H9 (cell line): ENCODE measurements at regions not wholly inside any gene's neighbourhood (a gene's known extent, or its start where the extent isn't known, plus 50 kb on each side); places are given as distances from the start of the nearest gene placed in this dataset.

Experiments used
- DNase-seq: peaks from one replicate; pipeline ENCODE4 v3.0.0-alpha.2; 2017
- H2AFZ ChIP-seq: one replicate; pipeline ENCODE4 v1.6.1; 2013; ENCODE audit warnings: mild to moderate bottlenecking, low read length, control low read depth, moderate library complexity
- H2AK5ac ChIP-seq: 2 replicates; pipeline ENCODE4 v1.6.1; 2013; ENCODE audit warnings: low read length, control low read depth, mixed read lengths; ENCODE audit not compliant: insufficient read length
- H2BK120ac ChIP-seq: one replicate; pipeline ENCODE4 v1.6.1; 2013; ENCODE audit warnings: low read depth, mild to moderate bottlenecking, low read length, control low read depth, inconsistent platforms; ENCODE audit not compliant: poor library complexity, severe bottlenecking
- H2BK12ac ChIP-seq: 2 replicates; pipeline ENCODE4 v1.6.1; 2013; ENCODE audit warnings: low read length, control low read depth, mixed read lengths, low read depth; ENCODE audit not compliant: insufficient read length
- H2BK15ac ChIP-seq: 2 replicates; pipeline ENCODE4 v1.6.1; 2013; ENCODE audit warnings: low read depth, low read length, control low read depth
- H2BK20ac ChIP-seq: one replicate; pipeline ENCODE4 v1.6.1; 2013; ENCODE audit warnings: low read depth, mild to moderate bottlenecking, low read length, control low read depth, inconsistent platforms; ENCODE audit not compliant: poor library complexity, severe bottlenecking
- H2BK5ac ChIP-seq: 2 replicates; pipeline ENCODE4 v1.6.1; 2013; ENCODE audit warnings: low read length, control low read depth, mixed read lengths; ENCODE audit not compliant: insufficient read length
- H3K14ac ChIP-seq: 2 replicates; pipeline ENCODE4 v1.6.1; 2013; ENCODE audit warnings: low read length, control low read depth; ENCODE audit not compliant: insufficient read depth
- H3K18ac ChIP-seq: 2 replicates; pipeline ENCODE4 v1.6.1; 2013; ENCODE audit warnings: low read depth, mild to moderate bottlenecking, mixed read lengths, low read length, control low read depth; ENCODE audit not compliant: insufficient read length
- H3K23ac ChIP-seq: 2 replicates; pipeline ENCODE4 v1.6.1; 2013; ENCODE audit warnings: low read length, control low read depth, mixed read lengths, low read depth; ENCODE audit not compliant: insufficient read length
- H3K23me2 ChIP-seq: 2 replicates; pipeline ENCODE4 v1.6.1; 2013; ENCODE audit warnings: low read depth, mild to moderate bottlenecking, mixed read lengths, low read length, control low read depth; ENCODE audit not compliant: insufficient read length, poor library complexity, severe bottlenecking
- H3K27ac ChIP-seq: 2 replicates; pipeline ENCODE4 v1.5.1; 2013; ENCODE audit warnings: low read length, control low read depth, mixed read lengths, low read depth; ENCODE audit not compliant: insufficient read length
- H3K27me3 ChIP-seq: 2 replicates; pipeline ENCODE4 v1.6.1; 2013; ENCODE audit warnings: low read length, control low read depth, inconsistent platforms; ENCODE audit not compliant: insufficient read depth
- H3K4ac ChIP-seq: 2 replicates; pipeline ENCODE4 v1.6.1; 2013; ENCODE audit warnings: low read depth, mild to moderate bottlenecking, control low read depth, inconsistent platforms, low read length, moderate library complexity
- H3K4me1 ChIP-seq: 2 replicates; pipeline ENCODE4 v1.6.1; 2013; ENCODE audit warnings: low read length, control low read depth, inconsistent platforms; ENCODE audit not compliant: insufficient read depth
- H3K4me2 ChIP-seq: 2 replicates; pipeline ENCODE4 v1.6.1; 2013; ENCODE audit warnings: low read length, control low read depth, mixed read lengths; ENCODE audit not compliant: insufficient read length, insufficient read depth
- H3K56ac ChIP-seq: 2 replicates; pipeline ENCODE4 v1.6.1; 2013; ENCODE audit warnings: low read depth, mild to moderate bottlenecking, mixed read lengths, low read length, control low read depth; ENCODE audit not compliant: insufficient read length
- H3K79me1 ChIP-seq: 2 replicates; pipeline ENCODE4 v1.6.1; 2013; ENCODE audit warnings: low read depth, mild to moderate bottlenecking, moderate library complexity, low read length, control low read depth, inconsistent platforms; ENCODE audit not compliant: insufficient read depth, poor library complexity, severe bottlenecking
- H3K79me2 ChIP-seq: 2 replicates; pipeline ENCODE4 v1.6.1; 2013; ENCODE audit warnings: low read length, control low read depth, inconsistent platforms; ENCODE audit not compliant: insufficient read depth
- H3K9ac ChIP-seq: 2 replicates; pipeline ENCODE4 v1.6.1; 2013; ENCODE audit warnings: low read length, control low read depth, mixed read lengths; ENCODE audit not compliant: insufficient read length; ENCODE audit errors: extremely low read depth
- H3K9me3 ChIP-seq: one replicate; pipeline ENCODE4 v1.6.1; 2013; ENCODE audit warnings: low read depth, low read length, inconsistent platforms; ENCODE audit not compliant: control insufficient read depth
- H3T11ph ChIP-seq: one replicate; pipeline ENCODE4 v1.6.1; 2013; ENCODE audit warnings: mild to moderate bottlenecking, low read length, control low read depth, inconsistent platforms
- H4K20me1 ChIP-seq: one replicate; pipeline ENCODE4 v1.6.1; 2013; ENCODE audit not compliant: control insufficient read depth, insufficient read length, insufficient read depth
- H4K5ac ChIP-seq: 2 replicates; pipeline ENCODE4 v1.6.1; 2013; ENCODE audit warnings: low read depth, mild to moderate bottlenecking, mixed read lengths, low read length, control low read depth; ENCODE audit not compliant: insufficient read length
- H4K8ac ChIP-seq: replicated peaks from 2 replicates; pipeline ENCODE4 v1.6.1; 2013; ENCODE audit warnings: low read length, control low read depth, mixed read lengths, low read depth; ENCODE audit not compliant: insufficient read length
- H4K91ac ChIP-seq: 2 replicates; pipeline ENCODE4 v1.6.1; 2013; ENCODE audit warnings: low read depth, mild to moderate bottlenecking, moderate library complexity, mixed read lengths, low read length, control low read depth; ENCODE audit not compliant: insufficient read length
- H3K27ac Mint-ChIP-seq, 3 experiments: 2 replicates in 2 of 3; 3 replicates in 1 of 3; pipeline ENCODE4 v1.8.0; 2020 to 2021; ENCODE audit warnings: mixed read lengths in 3 of 3, mild to moderate bottlenecking in 1 of 3, moderate library complexity in 1 of 3
- H3K27me3 Mint-ChIP-seq: 2 replicates; pipeline ENCODE4 v1.8.0; 2021; ENCODE audit warnings: low read depth, mild to moderate bottlenecking, moderate library complexity, mixed read lengths
- H3K36me3 Mint-ChIP-seq, 3 experiments: 2 replicates in 2 of 3; 3 replicates in 1 of 3; pipeline ENCODE4 v1.8.0; 2020 to 2021; ENCODE audit warnings: low read depth in 3 of 3, mixed read lengths in 3 of 3; ENCODE audit not compliant: insufficient read depth in 1 of 3
- H3K4me1 Mint-ChIP-seq, 2 experiments: 2 replicates each; pipeline ENCODE4 v1.8.0; 2020; ENCODE audit warnings: mixed read lengths in 2 of 2
- H3K4me3 Mint-ChIP-seq, 2 experiments: 2 replicates in 1 of 2; 3 replicates in 1 of 2; pipeline ENCODE4 v1.8.0; 2020 to 2021; ENCODE audit warnings: mild to moderate bottlenecking in 2 of 2, mixed read lengths in 2 of 2, moderate library complexity in 1 of 2
- H3K9me3 Mint-ChIP-seq, 2 experiments: 2 replicates in 1 of 2; 3 replicates in 1 of 2; pipeline ENCODE4 v1.8.0; 2020; ENCODE audit warnings: mild to moderate bottlenecking in 2 of 2, mixed read lengths in 2 of 2, moderate library complexity in 1 of 2
- CTCF ChIP-seq: fragments of 200-600 bp; sonication (generic); conservative IDR thresholded peaks from 3 replicates; pipeline ENCODE4 v1.8.0; 2021; ENCODE audit warnings: antibody characterized with exemption, mild to moderate bottlenecking
- WGBS: extraction: QIAGEN DNeasy Blood & Tissue Kit; methylation state at CpG from one replicate; pipeline ENCODE4 v1.1.7; 2013; ENCODE audit warnings: missing lambda C conversion rate, low lambda C conversion rate, mixed read lengths; ENCODE audit not compliant: insufficient read length; ENCODE audit errors: extremely low coverage; 5-methylcytosine and 5-hydroxymethylcytosine counted together

DNA sequence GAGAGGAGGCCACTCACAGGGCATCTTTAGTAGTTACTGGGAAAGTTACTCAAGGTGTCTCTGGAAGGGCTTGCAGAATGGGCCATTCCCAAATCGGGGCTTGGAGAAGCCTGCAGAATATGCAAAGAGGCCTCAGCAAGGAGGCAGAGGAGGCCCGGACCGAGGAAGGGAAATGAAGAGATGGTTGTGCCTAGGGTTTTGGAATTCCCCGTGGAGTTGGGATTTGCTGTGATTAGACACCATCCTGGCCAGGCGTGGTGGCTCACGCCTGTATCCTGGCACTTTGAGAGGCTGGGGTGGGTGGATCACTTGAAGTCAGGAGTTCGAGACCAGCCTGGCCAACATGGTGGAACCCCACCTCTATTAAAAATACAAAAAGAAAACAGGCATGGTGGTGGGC, 193.0 kb downstream of the IRF8 start:
- Histone ChIP-seq H3K9me3 (no peaks in the 10 kb centered on the region), H3K4ac (no peak overlapping the region), H3T11ph (no peak overlapping the region), H2BK12ac (no peak overlapping the region), H3K14ac (no peak overlapping the region), H2AFZ (no peak overlapping the region), H3K79me2 (no peaks in the 10 kb centered on the region), H3K9ac (no peak overlapping the region), H3K56ac (no peak overlapping the region), H3K23me2 (no peaks in the 10 kb centered on the region), H3K27me3 (no peaks in the 10 kb centered on the region), H4K91ac (no peak overlapping the region), H3K27ac (no peak overlapping the region), H2BK15ac (no peak overlapping the region), H2AK5ac (no peak overlapping the region), H4K5ac (no peak overlapping the region), H3K18ac (no peak overlapping the region), H3K23ac (no peak overlapping the region), H3K4me2 (no peak overlapping the region), H4K8ac (no peak overlapping the region), H4K20me1 (no peaks in the 10 kb centered on the region), H2BK120ac (no peak overlapping the region), H2BK20ac (no peak overlapping the region), H2BK5ac (no peak overlapping the region), H3K4me1 (no peaks in the 10 kb centered on the region), H3K79me1 (no peaks in the 10 kb centered on the region)
- TF ChIP-seq CTCF, result no peak
- Mint-ChIP-seq H3K4me1 (peaks cover 16 to 26% of the 10 kb centered on the region in 2 experiments), H3K9me3 (no peaks in the 10 kb centered on the region), H3K27me3 (peaks cover 6% of the 10 kb centered on the region), H3K36me3 (no peaks in the 10 kb centered on the region), H3K4me3 (no peak overlapping the region), H3K27ac (no peak overlapping the region)
- no CpG with 5 or more reads among the region's 7 CpGs for WGBS
- no peak for DNase-seq
